ENCODE measurements at regions not wholly inside any gene's neighbourhood (a gene's known extent, or its start where the extent isn't known, plus 50 kb on each side); places are given as distances from the start of the nearest gene placed in this dataset.
"Not testable (repeated sequence)": the region's sequence is repeated elsewhere in the genome, so short reads cannot be mapped to it uniquely, and the experiment has no call there.

GRCh38 chr12:74245458-74245857 lies 292.2 kb upstream of the ATXN7L3B start:
- no CpG with 5 or more reads among the region's 1 CpG for WGBS (ENCODE audit: insufficient coverage)
- Mint-ChIP-seq H3K27ac (no peak overlapping the region), H3K4me3 (no peak overlapping the region), H3K4me1 (no peaks in the 10 kb centered on the region), H3K9me3 (ENCODE audit: insufficient read depth) (peaks cover 3% of the 10 kb centered on the region), H3K27me3 (no peaks in the 10 kb centered on the region)
- Histone ChIP-seq H4K20me1 (ENCODE audit: control insufficient read depth, insufficient read depth, low read length, poor library complexity, severe bottlenecking) (no peaks in the 10 kb centered on the region), H3K4me1 (ENCODE audit: control insufficient read depth in 2 of 2, insufficient read depth in 2 of 2, low read length in 2 of 2) (no peaks in the 10 kb centered on the region), H3K9ac (ENCODE audit: low read length) (no peak overlapping the region), H3K4me2 (replicated peaks; ENCODE audit: low read depth, low read length, poor library complexity, severe bottlenecking) (no peak overlapping the region), H2AFZ (ENCODE audit: insufficient read depth, low read depth, low read length, poor library complexity, severe bottlenecking) (no peak overlapping the region), H3K27ac (ENCODE audit: low read length in 2 of 2) (no peak overlapping the region), H3K36me3 (replicated peaks in 1 of 2; ENCODE audit: control extremely low read depth in 1 of 2, control insufficient read depth in 1 of 2, extremely low read depth in 1 of 2, insufficient read depth in 2 of 2, low read length in 1 of 2) (no peaks in the 10 kb centered on the region), H3K4me3 (ENCODE audit: control extremely low read depth in 1 of 5, extremely low read depth in 1 of 5, insufficient read depth in 1 of 5, low read depth in 2 of 5, low read length in 4 of 5) (no peak overlapping the region), H3K27me3 (replicated peaks in 1 of 4; ENCODE audit: control extremely low read depth in 1 of 4, control insufficient read depth in 3 of 4, insufficient read depth in 4 of 4, low read length in 3 of 4) (no peaks in the 10 kb centered on the region), H3K79me2 (ENCODE audit: control insufficient read depth, insufficient read depth, low read length) (no peaks in the 10 kb centered on the region), H3K9me3 (ENCODE audit: control extremely low read depth in 1 of 3, control insufficient read depth in 2 of 3, insufficient read depth in 1 of 3, low read length in 2 of 3) (no peaks in the 10 kb centered on the region)
- ChIA-PET CTCF (no interaction called here), POLR2A (no interaction called here)
- ATAC-seq (ENCODE audit: low read depth) (no peak), DNase-seq (no peak)
- TF ChIP-seq EZH2 (IDR thresholded peaks at IDR 0.05; ENCODE audit: borderline replicate concordance, insufficient read depth, low read depth, low read length, poor library complexity, severe bottlenecking): no peak
- TF ChIP-seq CTCF (IDR thresholded peaks at IDR 0.05): no peak
- intact Hi-C loops (cut with micrococcal nuclease): no loop called here

- Mint-ChIP-seq H3K4me3 (no peak overlapping the region), H3K27ac (no peak overlapping the region), H3K4me1 (no peaks in the 10 kb centered on the region), H3K9me3 (ENCODE audit: insufficient read depth) (no peaks in the 10 kb centered on the region), H3K27me3 (no peaks in the 10 kb centered on the region)
- no CpG with 5 or more reads among the region's 1 CpG for WGBS (ENCODE audit: insufficient coverage)
- Histone ChIP-seq H3K4me3 (ENCODE audit: control extremely low read depth in 1 of 5, extremely low read depth in 1 of 5, insufficient read depth in 1 of 5, low read depth in 2 of 5, low read length in 4 of 5) (no peak overlapping the region), H3K27me3 (replicated peaks in 1 of 4; ENCODE audit: control extremely low read depth in 1 of 4, control insufficient read depth in 3 of 4, insufficient read depth in 4 of 4, low read length in 3 of 4) (no peaks in the 10 kb centered on the region), H3K9ac (ENCODE audit: low read length) (no peak overlapping the region), H3K79me2 (ENCODE audit: control insufficient read depth, insufficient read depth, low read length) (no peaks in the 10 kb centered on the region), H3K36me3 (replicated peaks in 1 of 2; ENCODE audit: control extremely low read depth in 1 of 2, control insufficient read depth in 1 of 2, extremely low read depth in 1 of 2, insufficient read depth in 2 of 2, low read length in 1 of 2) (no peaks in the 10 kb centered on the region), H4K20me1 (ENCODE audit: control insufficient read depth, insufficient read depth, low read length, poor library complexity, severe bottlenecking) (no peaks in the 10 kb centered on the region), H3K4me2 (replicated peaks; ENCODE audit: low read depth, low read length, poor library complexity, severe bottlenecking) (no peak overlapping the region), H3K9me3 (ENCODE audit: control extremely low read depth in 1 of 3, control insufficient read depth in 2 of 3, insufficient read depth in 1 of 3, low read length in 2 of 3) (no peaks in the 10 kb centered on the region), H3K27ac (ENCODE audit: low read length in 2 of 2) (no peak overlapping the region), H2AFZ (ENCODE audit: insufficient read depth, low read depth, low read length, poor library complexity, severe bottlenecking) (no peak overlapping the region), H3K4me1 (ENCODE audit: control insufficient read depth in 2 of 2, insufficient read depth in 2 of 2, low read length in 2 of 2) (no peaks in the 10 kb centered on the region)
- TF ChIP-seq CTCF (IDR thresholded peaks at IDR 0.05) (no peak), EZH2 (IDR thresholded peaks at IDR 0.05; ENCODE audit: borderline replicate concordance, insufficient read depth, low read depth, low read length, poor library complexity, severe bottlenecking) (no peak)
- ATAC-seq (ENCODE audit: low read depth) (no peak), DNase-seq (no peak)
- intact Hi-C loops (cut with micrococcal nuclease): no loop called here
- ChIA-PET POLR2A (no interaction called here), CTCF (no interaction called here)
These were observed 286.7 kb upstream of the ATXN7L3B start for GRCh38 chr12:74250891-74251290.

GRCh38 chr12:74253826-74254225 lies 283.8 kb upstream of the ATXN7L3B start:
- DNase-seq; H3K79me2 ChIP-seq (ENCODE audit: control insufficient read depth, insufficient read depth, low read length); H3K4me2 ChIP-seq (replicated peaks; ENCODE audit: low read depth, low read length, poor library complexity, severe bottlenecking); H3K4me3 ChIP-seq (ENCODE audit: control extremely low read depth in 1 of 5, extremely low read depth in 1 of 5, insufficient read depth in 1 of 5, low read depth in 2 of 5, low read length in 4 of 5); H3K27ac Mint-ChIP-seq; H4K20me1 ChIP-seq (ENCODE audit: control insufficient read depth, insufficient read depth, low read length, poor library complexity, severe bottlenecking); H3K4me1 Mint-ChIP-seq; H3K9me3 ChIP-seq (ENCODE audit: control extremely low read depth in 1 of 3, control insufficient read depth in 2 of 3, insufficient read depth in 1 of 3, low read length in 2 of 3); H3K4me3 Mint-ChIP-seq; H3K27ac ChIP-seq (ENCODE audit: low read length in 2 of 2); CTCF ChIA-PET; H3K36me3 ChIP-seq (replicated peaks in 1 of 2; ENCODE audit: control extremely low read depth in 1 of 2, control insufficient read depth in 1 of 2, extremely low read depth in 1 of 2, insufficient read depth in 2 of 2, low read length in 1 of 2); H2AFZ ChIP-seq (ENCODE audit: insufficient read depth, low read depth, low read length, poor library complexity, severe bottlenecking); H3K9ac ChIP-seq (ENCODE audit: low read length); H3K27me3 ChIP-seq (replicated peaks in 1 of 4; ENCODE audit: control extremely low read depth in 1 of 4, control insufficient read depth in 3 of 4, insufficient read depth in 4 of 4, low read length in 3 of 4); intact Hi-C loops (cut with micrococcal nuclease); POLR2A ChIA-PET; H3K4me1 ChIP-seq (ENCODE audit: control insufficient read depth in 2 of 2, insufficient read depth in 2 of 2, low read length in 2 of 2); H3K9me3 Mint-ChIP-seq (ENCODE audit: insufficient read depth); H3K27me3 Mint-ChIP-seq; ATAC-seq (ENCODE audit: low read depth): not testable (repeated sequence)
- WGBS (ENCODE audit: insufficient coverage): 79% methylated on average over 4 of the region's 4 CpGs

Data from B cell (primary cell).